GM12864 (cell line): ENCODE measurements at regions not wholly inside any gene's neighbourhood (a gene's known extent, or its start where the extent isn't known, plus 50 kb on each side); places are given as distances from the start of the nearest gene placed in this dataset.

Experiments used
- DNase-seq: peaks from one replicate; pipeline ENCODE4 v3.0.0-alpha.2; 2011; ENCODE audit warnings: low read depth
- H3K4me3 ChIP-seq: 2 replicates; pipeline ENCODE4 v1.5.1; 2011; ENCODE audit warnings: mild to moderate bottlenecking, low read depth, low read length, control low read depth
- CTCF ChIP-seq: IDR thresholded peaks from 2 replicates; pipeline ENCODE4 v1.5.1; 2011; ENCODE audit warnings: low read depth, mild to moderate bottlenecking, moderate library complexity, low read length, control low read depth, inconsistent platforms; ENCODE audit errors: missing control alignments

GRCh38 chr5:6859023-6859422 is 145.8 kb downstream of the TENT4A start:
- no peak for DNase-seq
- no peak for TF ChIP-seq CTCF
- no peak overlapping the region for H3K4me3 ChIP-seq

GRCh38 chr5:6859951-6860638 is 146.9 kb downstream of the TENT4A start:
- no peak for TF ChIP-seq CTCF
- no peak overlapping the region for H3K4me3 ChIP-seq
- no peak for DNase-seq

GRCh38 chr5:6861036-6861435 is 147.8 kb downstream of the TENT4A start:
- TF ChIP-seq CTCF, result no peak
- DNase-seq, result no peak
- no peak overlapping the region for H3K4me3 ChIP-seq

- no peak overlapping the region for H3K4me3 ChIP-seq
- TF ChIP-seq CTCF, result no peak
- DNase-seq, result no peak
Measured at GRCh38 chr5:6861667-6862066, 148.4 kb downstream of the TENT4A start.

- no peak overlapping the region for H3K4me3 ChIP-seq
- DNase-seq, result no peak
- TF ChIP-seq CTCF, result no peak
Measured at GRCh38 chr5:6862306-6862705, 149.1 kb downstream of the TENT4A start.

- no peak for DNase-seq
- TF ChIP-seq CTCF, result no peak
- no peak overlapping the region for H3K4me3 ChIP-seq
Measured at GRCh38 chr5:6867712-6868111, 154.5 kb downstream of the TENT4A start.

GRCh38 chr5:6868171-6868570 is 154.9 kb downstream of the TENT4A start:
- H3K4me3 ChIP-seq, result no peak overlapping the region
- DNase-seq, result no peak
- TF ChIP-seq CTCF, result no peak
